ENCODE measurements at regions not wholly inside any gene's neighbourhood (a gene's known extent, or its start where the extent isn't known, plus 50 kb on each side); places are given as distances from the start of the nearest gene placed in this dataset.

- TF ChIP-seq, protein P1, sequence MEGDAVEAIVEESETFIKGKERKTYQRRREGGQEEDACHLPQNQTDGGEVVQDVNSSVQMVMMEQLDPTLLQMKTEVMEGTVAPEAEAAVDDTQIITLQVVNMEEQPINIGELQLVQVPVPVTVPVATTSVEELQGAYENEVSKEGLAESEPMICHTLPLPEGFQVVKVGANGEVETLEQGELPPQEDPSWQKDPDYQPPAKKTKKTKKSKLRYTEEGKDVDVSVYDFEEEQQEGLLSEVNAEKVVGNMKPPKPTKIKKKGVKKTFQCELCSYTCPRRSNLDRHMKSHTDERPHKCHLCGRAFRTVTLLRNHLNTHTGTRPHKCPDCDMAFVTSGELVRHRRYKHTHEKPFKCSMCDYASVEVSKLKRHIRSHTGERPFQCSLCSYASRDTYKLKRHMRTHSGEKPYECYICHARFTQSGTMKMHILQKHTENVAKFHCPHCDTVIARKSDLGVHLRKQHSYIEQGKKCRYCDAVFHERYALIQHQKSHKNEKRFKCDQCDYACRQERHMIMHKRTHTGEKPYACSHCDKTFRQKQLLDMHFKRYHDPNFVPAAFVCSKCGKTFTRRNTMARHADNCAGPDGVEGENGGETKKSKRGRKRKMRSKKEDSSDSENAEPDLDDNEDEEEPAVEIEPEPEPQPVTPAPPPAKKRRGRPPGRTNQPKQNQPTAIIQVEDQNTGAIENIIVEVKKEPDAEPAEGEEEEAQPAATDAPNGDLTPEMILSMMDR (IDR thresholded peaks at IDR 0.05) = no peak
- TF ChIP-seq POLR2A (IDR thresholded peaks at IDR 0.05) = no peak
These were observed 238.3 kb downstream of the HLX start for GRCh38 chr1:221117548-221117951.

Data from upper lobe of left lung (tissue), 4 donors.